ENCODE measurements at regions not wholly inside any gene's neighbourhood (a gene's known extent, or its start where the extent isn't known, plus 50 kb on each side); places are given as distances from the start of the nearest gene placed in this dataset.

- no peak overlapping the region for H3K27ac ChIP-seq
- TF ChIP-seq CTCF (conservative IDR thresholded peaks at IDR 0.05) = peak; percentile 82
Measured at GRCh38 chr1:112298558-112298957, 97.5 kb upstream of the CTTNBP2NL start.

- no peak overlapping the region for H3K27ac ChIP-seq
- TF ChIP-seq CTCF (conservative IDR thresholded peaks at IDR 0.05) = no peak
Measured at GRCh38 chr1:112304126-112304525, 91.9 kb upstream of the CTTNBP2NL start.

GRCh38 chr1:112304612-112305011 is 91.4 kb upstream of the CTTNBP2NL start:
- no peak overlapping the region for H3K27ac ChIP-seq
- TF ChIP-seq CTCF (conservative IDR thresholded peaks at IDR 0.05) = no peak

GRCh38 chr1:112307930-112308591 is 88.0 kb upstream of the CTTNBP2NL start:
- TF ChIP-seq CTCF (conservative IDR thresholded peaks at IDR 0.05) = no peak

GRCh38 chr1:112308716-112309115 is 87.3 kb upstream of the CTTNBP2NL start:
- no peak overlapping the region for H3K27ac ChIP-seq
- no peak for TF ChIP-seq CTCF (conservative IDR thresholded peaks at IDR 0.05)

More at GRCh38 chr1:112307930-112308591, 88.0 kb upstream of the CTTNBP2NL start:
- H3K27ac ChIP-seq = no peak overlapping the region

GRCh38 chr1:112309499-112309898 is 86.5 kb upstream of the CTTNBP2NL start:
- H3K27ac ChIP-seq = peak overlapping the region; percentile 47
- no peak for TF ChIP-seq CTCF (conservative IDR thresholded peaks at IDR 0.05)

GRCh38 chr1:112312315-112312714 is 83.7 kb upstream of the CTTNBP2NL start:
- H3K27ac ChIP-seq = no peak overlapping the region
- TF ChIP-seq CTCF (conservative IDR thresholded peaks at IDR 0.05) = no peak
